ENCODE measurements at regions not wholly inside any gene's neighbourhood (a gene's known extent, or its start where the extent isn't known, plus 50 kb on each side); places are given as distances from the start of the nearest gene placed in this dataset.

GRCh38 chr5:111606194-111606593, 93.9 kb upstream of the STARD4 start:
- 44% methylated on average over 2 of the region's 2 CpGs for WGBS (ENCODE audit: insufficient coverage, low coverage, low lambda C conversion rate, missing lambda C conversion rate)
- no peaks in the 10 kb centered on the region for H3K27me3 ChIP-seq
- H3K36me3 ChIP-seq = no peaks in the 10 kb centered on the region
- H3K27ac ChIP-seq = no peak overlapping the region
- no peak for TF ChIP-seq POLR2A (IDR thresholded peaks at IDR 0.05)
- TF ChIP-seq, protein P1, sequence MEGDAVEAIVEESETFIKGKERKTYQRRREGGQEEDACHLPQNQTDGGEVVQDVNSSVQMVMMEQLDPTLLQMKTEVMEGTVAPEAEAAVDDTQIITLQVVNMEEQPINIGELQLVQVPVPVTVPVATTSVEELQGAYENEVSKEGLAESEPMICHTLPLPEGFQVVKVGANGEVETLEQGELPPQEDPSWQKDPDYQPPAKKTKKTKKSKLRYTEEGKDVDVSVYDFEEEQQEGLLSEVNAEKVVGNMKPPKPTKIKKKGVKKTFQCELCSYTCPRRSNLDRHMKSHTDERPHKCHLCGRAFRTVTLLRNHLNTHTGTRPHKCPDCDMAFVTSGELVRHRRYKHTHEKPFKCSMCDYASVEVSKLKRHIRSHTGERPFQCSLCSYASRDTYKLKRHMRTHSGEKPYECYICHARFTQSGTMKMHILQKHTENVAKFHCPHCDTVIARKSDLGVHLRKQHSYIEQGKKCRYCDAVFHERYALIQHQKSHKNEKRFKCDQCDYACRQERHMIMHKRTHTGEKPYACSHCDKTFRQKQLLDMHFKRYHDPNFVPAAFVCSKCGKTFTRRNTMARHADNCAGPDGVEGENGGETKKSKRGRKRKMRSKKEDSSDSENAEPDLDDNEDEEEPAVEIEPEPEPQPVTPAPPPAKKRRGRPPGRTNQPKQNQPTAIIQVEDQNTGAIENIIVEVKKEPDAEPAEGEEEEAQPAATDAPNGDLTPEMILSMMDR (IDR thresholded peaks at IDR 0.05) = no peak
- H3K9me3 ChIP-seq = no peaks in the 10 kb centered on the region
- no peak overlapping the region for H3K4me3 ChIP-seq
- DNase-seq (no peak), ATAC-seq (peak in 1 of 4 donors; percentile 45)
- no peaks in the 10 kb centered on the region for H3K4me1 ChIP-seq
- intact Hi-C loops (cut with DNase I) = no loop called here

DNA sequence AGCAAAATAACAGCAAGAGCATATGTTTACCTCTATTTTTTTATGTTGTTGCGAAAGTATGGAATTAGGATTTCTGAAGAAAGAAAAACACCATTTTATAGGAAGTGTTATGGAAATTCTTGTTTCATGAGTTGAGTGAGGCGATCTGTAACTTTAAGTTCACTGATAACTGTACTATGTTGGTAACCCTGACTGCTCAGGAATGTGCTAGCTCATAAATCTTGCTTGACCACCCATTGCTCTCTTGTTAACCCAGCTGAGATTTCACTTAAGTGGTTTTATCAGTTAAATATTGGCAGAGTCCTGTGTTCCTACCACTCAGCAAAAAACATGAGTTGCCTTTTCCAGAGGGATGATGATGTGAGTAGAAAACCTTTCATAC, 91.1 kb upstream of the STARD4 start:
- intact Hi-C loops (cut with DNase I) = no loop called here
- TF ChIP-seq, protein P1 (IDR thresholded peaks at IDR 0.05) = no peak
- no peak for TF ChIP-seq POLR2A (IDR thresholded peaks at IDR 0.05)
- Histone ChIP-seq H3K27me3 (no peaks in the 10 kb centered on the region), H3K27ac (no peak overlapping the region), H3K36me3 (no peaks in the 10 kb centered on the region), H3K4me3 (no peak overlapping the region), H3K9me3 (no peaks in the 10 kb centered on the region), H3K4me1 (no peaks in the 10 kb centered on the region)
- DNase-seq (no peak), ATAC-seq (no peak)
- WGBS (ENCODE audit: insufficient coverage, low coverage, low lambda C conversion rate, missing lambda C conversion rate) = 82% methylated on average over 2 of the region's 2 CpGs

DNA sequence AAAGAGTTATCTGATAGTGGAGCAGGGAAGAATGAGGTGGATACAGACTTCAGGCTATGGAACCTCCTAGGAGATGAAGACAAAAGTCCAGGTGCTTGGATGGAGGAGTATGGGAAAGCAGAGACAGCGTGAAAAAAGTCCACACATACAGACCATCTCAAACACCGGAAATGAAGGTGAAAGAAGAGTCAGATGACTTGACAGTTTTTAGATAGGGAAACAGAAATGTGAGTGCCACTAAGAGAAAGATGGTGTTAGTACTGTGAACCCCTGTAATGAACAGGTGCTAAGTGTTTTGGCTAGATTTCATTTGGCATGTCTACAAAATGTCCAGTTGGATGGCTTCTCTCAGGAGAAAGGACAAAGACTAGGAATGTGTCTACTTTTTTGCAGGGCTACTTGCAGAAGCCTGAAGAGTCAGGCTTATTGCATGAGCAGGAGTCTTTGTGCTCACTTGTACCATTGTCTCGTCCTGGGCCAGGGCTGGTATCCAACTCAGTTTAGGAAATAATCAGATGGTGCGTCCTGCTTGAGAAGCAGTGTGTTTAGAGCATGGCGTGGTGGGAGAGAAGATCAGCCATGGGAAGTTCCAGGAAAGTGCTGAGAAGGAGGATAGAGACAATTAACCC, 90.6 kb upstream of the STARD4 start:
- H3K27ac ChIP-seq = no peak overlapping the region
- no peak for ATAC-seq

GRCh38 chr5:111598996-111599395, 86.7 kb upstream of the STARD4 start:
- 57% methylated on average over 1 of the region's 2 CpGs for WGBS (ENCODE audit: insufficient coverage, low coverage, low lambda C conversion rate, missing lambda C conversion rate)
- TF ChIP-seq, protein P1 (IDR thresholded peaks at IDR 0.05) = no peak
- TF ChIP-seq POLR2A (IDR thresholded peaks at IDR 0.05) = no peak
- intact Hi-C loops (cut with DNase I) = no loop called here
- Histone ChIP-seq H3K27ac (no peak overlapping the region), H3K36me3 (no peaks in the 10 kb centered on the region), H3K4me1 (no peaks in the 10 kb centered on the region), H3K27me3 (no peaks in the 10 kb centered on the region), H3K4me3 (no peak overlapping the region), H3K9me3 (no peaks in the 10 kb centered on the region)
- DNase-seq (no peak), ATAC-seq (no peak)

More for the DNA sequence above, 90.6 kb upstream of the STARD4 start:
- intact Hi-C loops (cut with DNase I) = no loop called here
- DNase-seq = no peak
- Histone ChIP-seq H3K4me3 (no peak overlapping the region), H3K4me1 (no peaks in the 10 kb centered on the region), H3K36me3 (no peaks in the 10 kb centered on the region), H3K27me3 (no peaks in the 10 kb centered on the region), H3K9me3 (no peaks in the 10 kb centered on the region)
- TF ChIP-seq POLR2A (IDR thresholded peaks at IDR 0.05) = no peak
- TF ChIP-seq, protein P1 (IDR thresholded peaks at IDR 0.05) = no peak
- WGBS (ENCODE audit: insufficient coverage, low coverage, low lambda C conversion rate, missing lambda C conversion rate) = 92% methylated on average over 5 of the region's 5 CpGs

DNA sequence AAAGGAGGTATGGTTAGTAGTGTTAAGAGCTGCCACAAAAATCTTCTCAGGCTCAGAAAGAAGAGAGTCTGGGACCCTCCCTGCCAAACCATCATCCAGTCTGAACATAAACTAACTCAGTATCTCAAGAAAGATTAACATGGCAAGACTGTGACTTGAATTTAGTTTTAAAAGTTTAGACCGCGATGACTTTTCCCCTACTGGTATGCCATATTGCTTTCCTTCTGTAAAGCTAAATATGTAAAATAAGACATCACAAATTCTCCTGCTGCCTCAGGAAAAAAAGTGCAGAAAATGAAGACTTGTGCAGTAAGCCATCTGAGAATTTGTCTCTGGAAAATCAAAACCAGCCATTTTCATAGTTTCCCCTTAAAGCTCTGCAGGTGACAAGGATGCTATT, 85.2 kb upstream of the STARD4 start:
- Histone ChIP-seq H3K9me3 (no peaks in the 10 kb centered on the region), H3K27ac (no peak overlapping the region), H3K4me3 (no peak overlapping the region), H3K4me1 (no peaks in the 10 kb centered on the region), H3K36me3 (no peaks in the 10 kb centered on the region), H3K27me3 (no peaks in the 10 kb centered on the region)
- intact Hi-C loops (cut with DNase I) = no loop called here
- ATAC-seq (no peak), DNase-seq (no peak)
- WGBS (ENCODE audit: insufficient coverage, low coverage, low lambda C conversion rate, missing lambda C conversion rate) = 90% methylated on average over 2 of the region's 2 CpGs
- TF ChIP-seq, protein P1 (IDR thresholded peaks at IDR 0.05) = no peak
- no peak for TF ChIP-seq POLR2A (IDR thresholded peaks at IDR 0.05)

All from right lobe of liver (tissue), 6 donors.